K562 (cell line): ENCODE measurements at regions not wholly inside any gene's neighbourhood (a gene's known extent, or its start where the extent isn't known, plus 50 kb on each side); places are given as distances from the start of the nearest gene placed in this dataset.

Source experiments
- ATAC-seq: fragments of 200-7000 bp; cut with Tn5 transposase; 3 replicates; pipeline ENCODE4 v1.9.1; 2020; ENCODE audit warnings: moderate library complexity
- BruUV-seq: library from RNA; stranded (reverse); fragments of 400-500 nt; replicated peaks from 2 replicates; lab custom pipeline; 2021; lab: Mats Ljungman, UMichigan
- CTCF ChIA-PET: fragments of 300-600 bp; formaldehyde crosslinking; extraction: SDS; loops from one replicate; lab custom pipeline; 2021; ENCODE audit warnings: low intra/inter-chr PET ratio; lab: Yijun Ruan, JAX
- POLR2A ChIA-PET: fragments of 300-600, 350-650 bp; sonication (Branson Sonifier 250); formaldehyde crosslinking; extraction: SDS; loops from one replicate; lab custom pipeline; 2021; ENCODE audit warnings: antibody characterized with exemption, inconsistent platforms; lab: Yijun Ruan, JAX
- DNase-seq, 4 experiments: peaks; one replicate each; pipeline versions ENCODE4 v3.0.0 to v3.0.0-alpha.2; 2011 to 2018; ENCODE audit warnings: low spot score in 3 of 4, mixed read lengths in 3 of 4; ENCODE audit errors: extremely low read depth in 1 of 4
- FAIRE-seq: peaks from 2 replicates; lab custom pipeline; 2011; peaks lifted over from hg19 to GRCh38; lab: Jason Lieb, UNC
- H2AFZ ChIP-seq: 2 replicates; pipeline ENCODE4 v1.6.0; 2011; ENCODE audit warnings: low read depth, low read length, control low read depth, inconsistent platforms
- H3K27ac ChIP-seq: fragments of 200-600 bp; 3 replicates; pipeline ENCODE4 v1.8.0; 2011; ENCODE audit warnings: low read depth, mild to moderate bottlenecking, control low read depth, inconsistent platforms, low read length, moderate library complexity, mixed read lengths; ENCODE audit errors: extremely low read depth
- H3K27me3 ChIP-seq, 2 experiments: fragments of 300-600 bp in 1 of 2; 2 replicates in 1 of 2; 3 replicates in 1 of 2; pipeline versions ENCODE4 v1.6.0 to v1.8.0; 2011; ENCODE audit warnings: inconsistent platforms in 2 of 2, low read length in 2 of 2, mild to moderate bottlenecking in 1 of 2, mixed read lengths in 1 of 2, moderate library complexity in 1 of 2; ENCODE audit not compliant: control insufficient read depth in 2 of 2, insufficient read depth in 2 of 2
- H3K36me3 ChIP-seq: fragments of 300-600 bp; 3 replicates; pipeline ENCODE4 v1.8.0; 2011; ENCODE audit warnings: mild to moderate bottlenecking, low read length, inconsistent platforms; ENCODE audit not compliant: control insufficient read depth, insufficient read depth
- H3K4me1 ChIP-seq, 2 experiments: fragments of 200-600 bp in 1 of 2; replicated peaks in 1 of 2; 2 replicates in 1 of 2; 3 replicates in 1 of 2; pipeline versions ENCODE4 v1.5.1 to v1.8.0; 2011; ENCODE audit warnings: inconsistent platforms in 2 of 2, low read length in 2 of 2, mild to moderate bottlenecking in 1 of 2, mixed read lengths in 1 of 2, moderate library complexity in 1 of 2; ENCODE audit not compliant: control insufficient read depth in 2 of 2, insufficient read depth in 2 of 2
- H3K4me2 ChIP-seq: 2 replicates; pipeline ENCODE4 v1.6.1; 2011; ENCODE audit warnings: low read length, control low read depth, inconsistent platforms, mixed read lengths; ENCODE audit not compliant: insufficient read depth
- H3K4me3 ChIP-seq: fragments of 200-600 bp; sonication (generic), shearing (Covaris generic); 2 replicates; pipeline ENCODE4 v1.5.1; 2016; ENCODE audit warnings: control low read depth, inconsistent platforms
- H3K79me2 ChIP-seq: fragments of 200-600 bp; 3 replicates; pipeline ENCODE4 v1.8.0; 2011; ENCODE audit warnings: low read length, inconsistent platforms; ENCODE audit not compliant: control insufficient read depth, insufficient read depth
- H3K9ac ChIP-seq, 2 experiments: 2 replicates each; pipeline versions ENCODE4 v1.6.0 to v1.6.1; 2011; ENCODE audit warnings: low read depth in 2 of 2, low read length in 2 of 2, control low read depth in 1 of 2, inconsistent platforms in 1 of 2, mild to moderate bottlenecking in 1 of 2, mixed read lengths in 1 of 2; ENCODE audit not compliant: insufficient read depth in 1 of 2
- H3K9me1 ChIP-seq: one replicate; pipeline ENCODE4 v1.6.0; 2011; ENCODE audit warnings: inconsistent platforms, mild to moderate bottlenecking, low read length, moderate library complexity; ENCODE audit not compliant: control insufficient read depth, insufficient read depth
- H3K9me3 ChIP-seq: replicated peaks from 2 replicates; pipeline ENCODE4 v1.5.1; 2011; ENCODE audit warnings: low read depth, low read length, inconsistent platforms; ENCODE audit not compliant: control insufficient read depth, insufficient read depth
- H4K20me1 ChIP-seq: replicated peaks from 2 replicates; pipeline ENCODE4 v1.6.1; 2011; ENCODE audit warnings: low read length, inconsistent platforms, mixed read lengths; ENCODE audit not compliant: control insufficient read depth, insufficient read depth
- DPF2 ChIP-seq: fragments of 450-650 bp; IDR thresholded peaks from 2 replicates; pipeline ENCODE4 v1.6.1; 2016
- NCOR1 ChIP-seq: fragments of 450-650 bp; IDR thresholded peaks from 2 replicates; pipeline ENCODE4 v1.6.1; 2016; ENCODE audit warnings: mild to moderate bottlenecking, moderate library complexity
- NFE2 ChIP-seq: IDR thresholded peaks from 2 replicates; pipeline ENCODE4 v1.6.1; 2014; ENCODE audit warnings: antibody characterized with exemption, low read depth
- RBM39 ChIP-seq: fragments of 200-400 bp; formaldehyde crosslinking; optimal IDR thresholded peaks from 2 replicates; pipeline ENCODE3; 2018; ENCODE audit warnings: low read depth, low read length
- SAFB2 ChIP-seq: fragments of 200-400 bp; formaldehyde crosslinking; IDR thresholded peaks from 2 replicates; pipeline ENCODE4 v1.6.1; 2018; ENCODE audit warnings: borderline replicate concordance, low read length, low read depth, moderate library complexity; ENCODE audit not compliant: severe bottlenecking
- THRAP3 ChIP-seq: fragments of 450-650 bp; IDR thresholded peaks from 2 replicates; pipeline ENCODE4 v1.6.1; 2016; ENCODE audit warnings: mild to moderate bottlenecking, inconsistent platforms, borderline replicate concordance
- ZC3H11A ChIP-seq: IDR thresholded peaks from 2 replicates; pipeline ENCODE4 v1.6.1; 2012; ENCODE audit warnings: low read depth, low read length, improper control_type of control experiment
- ZNF57 ChIP-seq: fragments of 450-650 bp; formaldehyde crosslinking; IDR thresholded peaks from 2 replicates; pipeline ENCODE4 v1.4.0; 2020; ENCODE audit warnings: mild to moderate bottlenecking, moderate library complexity
- ZNF586 ChIP-seq: fragments of 450-650 bp; formaldehyde crosslinking; conservative IDR thresholded peaks from 2 replicates; pipeline ENCODE4 v1.4.0; 2020; ENCODE audit warnings: mild to moderate bottlenecking, moderate library complexity
- ZNF644 ChIP-seq: fragments of 200-800 bp; sonication (Bioruptor generic); IDR thresholded peaks from 2 replicates; pipeline ENCODE4 v1.6.1; 2016; ENCODE audit warnings: low read depth, missing genetic modification characterization, missing compliant biosample characterization
- WGBS: fragments of 100-300 bp; shearing (Covaris generic); methylation state at CpG from one replicate; pipeline ENCODE4 v1.1.6; 2016; ENCODE audit warnings: low coverage, mixed read lengths; ENCODE audit not compliant: insufficient coverage; ENCODE audit errors: missing lambda C conversion rate; 5-methylcytosine and 5-hydroxymethylcytosine counted together
- in situ Hi-C: fragments of 300-500 bp; cut with MboI; formaldehyde crosslinking; loops from 4 replicates; pipeline ENCODE4 v1.15.0; 2018; ENCODE audit warnings: inconsistent platforms, mixed read lengths
- intact Hi-C: fragments of 100-400 bp; cut with micrococcal nuclease; formaldehyde crosslinking; loops from 2 replicates; pipeline ENCODE4 v1.14.2; 2022
- TF ChIP-seq, protein P1 (sequence below), 2 experiments: fragments of 450-650 bp; conservative IDR thresholded peaks; 2 replicates each; pipeline ENCODE4 v1.6.1; 2017; ENCODE audit warnings: mild to moderate bottlenecking in 2 of 2, moderate library complexity in 2 of 2

DNA sequence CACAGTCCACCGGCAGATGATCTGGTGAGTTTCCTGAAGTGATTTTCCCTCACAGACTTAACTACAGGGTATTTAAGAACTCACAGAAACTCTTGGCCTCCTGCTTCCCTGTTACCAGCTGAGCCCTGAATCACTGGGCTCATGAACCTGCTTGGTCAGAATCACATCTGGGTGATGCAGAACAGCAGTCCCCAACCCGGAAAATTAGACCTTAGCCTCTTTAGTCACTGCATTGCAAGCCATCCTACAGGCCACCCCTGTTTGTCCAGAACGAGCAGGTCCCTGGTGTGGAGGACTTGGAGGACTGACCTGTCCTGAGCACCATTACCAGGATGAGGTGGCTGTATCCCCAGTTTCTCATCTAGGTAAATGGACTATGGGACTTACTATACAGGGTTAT is 539.2 kb downstream of the TNS3 start:
- Histone ChIP-seq H3K9me1 (no peaks in the 10 kb centered on the region), H3K79me2 (no peaks in the 10 kb centered on the region), H4K20me1 (no peaks in the 10 kb centered on the region), H3K36me3 (no peaks in the 10 kb centered on the region), H3K9me3 (no peaks in the 10 kb centered on the region), H3K4me3 (no peak overlapping the region), H3K27ac (no peak overlapping the region), H2AFZ (no peak overlapping the region), H3K9ac (no peak overlapping the region), H3K27me3 (no peaks in the 10 kb centered on the region), H3K4me1 (no peaks in the 10 kb centered on the region), H3K4me2 (no peak overlapping the region)
- ChIA-PET POLR2A (no interaction called here), CTCF (no interaction called here)
- ATAC-seq, result no peak
- BruUV-seq, result no TSS peak
- intact Hi-C loops, result no loop called here
- TF ChIP-seq DPF2 (no peak), RBM39 (no peak), NCOR1 (no peak), ZNF57 (no peak), THRAP3 (no peak), ZNF586 (no peak), NFE2 (no peak), ZNF644 (tag) (no peak), SAFB2 (no peak), ZC3H11A (no peak)
- TF ChIP-seq, protein P1, sequence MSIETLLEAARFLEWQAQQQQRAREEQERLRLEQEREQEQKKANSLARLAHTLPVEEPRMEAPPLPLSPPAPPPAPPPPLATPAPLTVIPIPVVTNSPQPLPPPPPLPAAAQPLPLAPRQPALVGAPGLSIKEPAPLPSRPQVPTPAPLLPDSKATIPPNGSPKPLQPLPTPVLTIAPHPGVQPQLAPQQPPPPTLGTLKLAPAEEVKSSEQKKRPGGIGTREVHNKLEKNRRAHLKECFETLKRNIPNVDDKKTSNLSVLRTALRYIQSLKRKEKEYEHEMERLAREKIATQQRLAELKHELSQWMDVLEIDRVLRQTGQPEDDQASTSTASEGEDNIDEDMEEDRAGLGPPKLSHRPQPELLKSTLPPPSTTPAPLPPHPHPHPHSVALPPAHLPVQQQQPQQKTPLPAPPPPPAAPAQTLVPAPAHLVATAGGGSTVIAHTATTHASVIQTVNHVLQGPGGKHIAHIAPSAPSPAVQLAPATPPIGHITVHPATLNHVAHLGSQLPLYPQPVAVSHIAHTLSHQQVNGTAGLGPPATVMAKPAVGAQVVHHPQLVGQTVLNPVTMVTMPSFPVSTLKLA (conservative IDR thresholded peaks at IDR 0.05), result no peak
- FAIRE-seq, result no peak
- 0% methylated on average over 3 of the region's 3 CpGs for WGBS
- in situ Hi-C loops, result no loop called here
- no peak for DNase-seq
